ENCODE measurements at regions not wholly inside any gene's neighbourhood (a gene's known extent, or its start where the extent isn't known, plus 50 kb on each side); places are given as distances from the start of the nearest gene placed in this dataset.

DNA sequence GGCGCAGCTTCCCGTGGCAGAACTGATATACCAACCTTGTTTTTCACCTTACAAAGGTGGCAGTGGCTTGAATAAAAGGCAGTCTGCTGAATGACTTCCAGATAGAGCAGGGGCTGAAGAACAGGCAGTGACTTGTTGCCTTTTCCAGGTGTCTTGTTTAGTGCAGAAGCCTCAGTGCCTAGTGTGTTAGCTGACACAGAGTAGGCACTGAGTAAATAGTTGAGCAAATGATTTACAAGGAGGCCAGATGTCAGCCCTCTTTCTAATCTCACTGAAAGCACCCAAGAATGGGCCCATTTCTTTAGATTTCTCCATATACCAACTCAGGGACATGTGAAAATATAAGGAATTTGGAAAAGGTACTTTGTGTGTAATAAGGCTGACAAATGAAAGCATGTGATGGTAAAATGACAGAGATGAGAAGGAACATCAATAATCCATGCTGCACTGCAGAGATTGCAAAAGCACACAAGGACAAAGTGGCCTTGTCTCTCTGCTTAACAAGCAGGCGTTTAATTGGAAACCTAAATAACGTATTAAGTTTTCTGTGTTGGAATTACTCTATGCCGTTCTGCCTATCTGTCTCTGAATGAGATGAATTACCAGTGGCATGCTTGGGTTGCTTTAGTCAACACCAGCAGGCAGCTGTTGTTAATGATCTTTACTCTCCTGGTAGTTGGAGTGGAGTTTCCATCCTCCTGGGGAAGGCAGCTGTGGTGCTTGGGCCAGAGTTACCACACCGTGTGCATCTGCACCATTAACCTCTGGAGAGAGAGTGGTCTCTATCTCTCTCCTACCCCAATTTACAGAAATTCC, 360.1 kb upstream of the C9orf72 start:
- H3K27me3 ChIP-seq (replicated peaks in 1 of 2; ENCODE audit: control insufficient read depth in 2 of 2, extremely low read depth in 1 of 2, insufficient read depth in 2 of 2, low read length in 1 of 2) = no peaks in the 10 kb centered on the region
- Mint-ChIP-seq H3K27ac (no peak overlapping the region), H3K36me3 (no peaks in the 10 kb centered on the region), H3K4me1 (no peaks in the 10 kb centered on the region), H3K4me3 (no peak overlapping the region), H3K9me3 (no peaks in the 10 kb centered on the region), H3K27me3 (no peaks in the 10 kb centered on the region)
- H3K36me3 ChIP-seq (ENCODE audit: control insufficient read depth in 2 of 2, extremely low read depth in 1 of 2, insufficient read depth in 1 of 2, low read length in 1 of 2) = no peaks in the 10 kb centered on the region
- ChIA-PET CTCF (no interaction called here), POLR2A (no interaction called here)
- H3K4me3 ChIP-seq (ENCODE audit: control insufficient read depth in 1 of 2, extremely low read depth in 1 of 2, low read length in 1 of 2) = no peak overlapping the region
- no peak for ATAC-seq (replicated peaks in 1 of 4)
- H3K4me1 ChIP-seq (ENCODE audit: control insufficient read depth in 1 of 2, extremely low read depth in 1 of 2, insufficient read depth in 2 of 2, low read length in 2 of 2) = no peaks in the 10 kb centered on the region
- 82% methylated on average over 3 of the region's 6 CpGs for WGBS (ENCODE audit: insufficient coverage)
- no peak for DNase-seq
- H3K27ac ChIP-seq (ENCODE audit: low read length) = no peak overlapping the region
- no peaks in the 10 kb centered on the region for H3K9me3 ChIP-seq

GRCh38 chr9:27934471-27934870, 361.2 kb upstream of the C9orf72 start:
- H3K27ac ChIP-seq (ENCODE audit: low read length) = no peak overlapping the region
- H3K9me3 ChIP-seq = no peaks in the 10 kb centered on the region
- no peak overlapping the region for H3K4me3 ChIP-seq (ENCODE audit: control insufficient read depth in 1 of 2, extremely low read depth in 1 of 2, low read length in 1 of 2)
- H3K36me3 Mint-ChIP-seq = no peaks in the 10 kb centered on the region
- WGBS (ENCODE audit: insufficient coverage) = 54% methylated on average over 5 of the region's 5 CpGs
- H3K4me1 ChIP-seq (ENCODE audit: control insufficient read depth in 1 of 2, extremely low read depth in 1 of 2, insufficient read depth in 2 of 2, low read length in 2 of 2) = no peaks in the 10 kb centered on the region
- H3K27ac Mint-ChIP-seq = no peak overlapping the region
- no peaks in the 10 kb centered on the region for H3K27me3 Mint-ChIP-seq
- ChIA-PET CTCF (no interaction called here), POLR2A (no interaction called here)
- H3K4me1 Mint-ChIP-seq = no peaks in the 10 kb centered on the region
- no peak overlapping the region for H3K4me3 Mint-ChIP-seq
- DNase-seq (no peak), ATAC-seq (replicated peaks in 1 of 4) (no peak)
- no peaks in the 10 kb centered on the region for H3K36me3 ChIP-seq (ENCODE audit: control insufficient read depth in 2 of 2, extremely low read depth in 1 of 2, insufficient read depth in 1 of 2, low read length in 1 of 2)
- no peaks in the 10 kb centered on the region for H3K9me3 Mint-ChIP-seq
- no peaks in the 10 kb centered on the region for H3K27me3 ChIP-seq (replicated peaks in 1 of 2; ENCODE audit: control insufficient read depth in 2 of 2, extremely low read depth in 1 of 2, insufficient read depth in 2 of 2, low read length in 1 of 2)

DNA sequence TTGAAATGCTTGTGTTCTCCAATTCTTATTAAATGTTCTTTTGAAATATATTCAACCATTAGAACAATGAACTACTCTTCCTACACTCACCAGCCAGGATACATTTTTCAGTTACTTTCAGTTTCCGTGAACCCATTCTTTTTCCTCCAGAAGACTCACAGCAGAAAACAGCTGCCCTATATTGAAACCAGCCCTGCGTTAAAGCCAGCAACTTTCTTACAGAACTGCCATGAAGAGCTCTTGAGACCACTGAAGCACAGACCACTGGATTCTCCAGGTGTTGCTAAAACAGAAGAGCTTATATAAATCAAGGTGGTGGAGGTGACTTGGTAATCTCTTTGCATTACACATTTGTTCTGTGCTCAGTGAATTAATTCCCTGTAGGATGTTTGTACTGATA, 365.9 kb upstream of the C9orf72 start:
- ATAC-seq (replicated peaks in 1 of 4) (no peak), DNase-seq (no peak)
- H3K4me3 Mint-ChIP-seq = no peak overlapping the region
- ChIA-PET CTCF (no interaction called here), POLR2A (interaction anchor here (0.5 kb wide), 2 partner anchors 19 to 277 kb away, joined by 3 read pairs; no protein-coding TSS in a partner anchor)
- Histone ChIP-seq H3K4me3 (ENCODE audit: control insufficient read depth in 1 of 2, extremely low read depth in 1 of 2, low read length in 1 of 2) (no peak overlapping the region), H3K36me3 (ENCODE audit: control insufficient read depth in 2 of 2, extremely low read depth in 1 of 2, insufficient read depth in 1 of 2, low read length in 1 of 2) (no peaks in the 10 kb centered on the region), H3K9me3 (no peaks in the 10 kb centered on the region), H3K27ac (ENCODE audit: low read length) (no peak overlapping the region), H3K4me1 (ENCODE audit: control insufficient read depth in 1 of 2, extremely low read depth in 1 of 2, insufficient read depth in 2 of 2, low read length in 2 of 2) (no peaks in the 10 kb centered on the region), H3K27me3 (replicated peaks in 1 of 2; ENCODE audit: control insufficient read depth in 2 of 2, extremely low read depth in 1 of 2, insufficient read depth in 2 of 2, low read length in 1 of 2) (no peaks in the 10 kb centered on the region)
- no peak overlapping the region for H3K27ac Mint-ChIP-seq
- no CpG with 5 or more reads among the region's 2 CpGs for WGBS (ENCODE audit: insufficient coverage)
- H3K9me3 Mint-ChIP-seq = no peaks in the 10 kb centered on the region
- no peaks in the 10 kb centered on the region for H3K27me3 Mint-ChIP-seq
- H3K36me3 Mint-ChIP-seq = no peaks in the 10 kb centered on the region
- no peaks in the 10 kb centered on the region for H3K4me1 Mint-ChIP-seq

GRCh38 chr9:27940535-27940934, 367.3 kb upstream of the C9orf72 start:
- Histone ChIP-seq H3K9me3 (no peaks in the 10 kb centered on the region), H3K36me3 (ENCODE audit: control insufficient read depth in 2 of 2, extremely low read depth in 1 of 2, insufficient read depth in 1 of 2, low read length in 1 of 2) (no peaks in the 10 kb centered on the region), H3K4me3 (ENCODE audit: control insufficient read depth in 1 of 2, extremely low read depth in 1 of 2, low read length in 1 of 2) (no peak overlapping the region), H3K4me1 (ENCODE audit: control insufficient read depth in 1 of 2, extremely low read depth in 1 of 2, insufficient read depth in 2 of 2, low read length in 2 of 2) (no peaks in the 10 kb centered on the region), H3K27me3 (replicated peaks in 1 of 2; ENCODE audit: control insufficient read depth in 2 of 2, extremely low read depth in 1 of 2, insufficient read depth in 2 of 2, low read length in 1 of 2) (no peaks in the 10 kb centered on the region), H3K27ac (ENCODE audit: low read length) (no peak overlapping the region)
- ATAC-seq (replicated peaks in 1 of 4) (no peak), DNase-seq (no peak)
- Mint-ChIP-seq H3K27ac (no peak overlapping the region), H3K4me3 (no peak overlapping the region), H3K4me1 (no peaks in the 10 kb centered on the region), H3K27me3 (no peaks in the 10 kb centered on the region), H3K9me3 (peaks cover 0 to under 1% (median 0%) of the 10 kb centered on the region in 3 donors), H3K36me3 (no peaks in the 10 kb centered on the region)
- ChIA-PET POLR2A (no interaction called here), CTCF (no interaction called here)
- no CpG with 5 or more reads among the region's 3 CpGs for WGBS (ENCODE audit: insufficient coverage)

DNA sequence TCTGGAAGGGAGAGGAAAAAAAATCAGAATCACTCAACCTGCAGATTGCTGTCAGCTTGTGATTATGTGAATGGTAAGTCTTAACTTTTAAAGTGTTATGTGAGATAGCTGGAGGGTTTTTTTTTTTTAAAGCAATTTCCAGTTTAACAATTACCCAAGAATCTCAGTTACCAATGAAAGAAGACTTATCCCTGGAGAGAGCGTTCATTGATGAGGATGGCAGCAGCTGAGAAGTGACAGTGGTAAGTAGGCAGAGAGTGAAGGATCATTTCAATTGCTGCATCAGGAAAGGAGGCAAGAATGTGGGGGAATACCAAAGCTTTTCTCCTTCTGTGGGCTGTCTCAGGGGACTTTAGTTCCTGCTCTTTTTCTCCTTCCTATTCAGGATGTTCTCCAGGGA, 370.2 kb upstream of the C9orf72 start:
- POLR2A ChIA-PET = no interaction called here
- H3K27ac ChIP-seq (ENCODE audit: low read length) = no peak overlapping the region
- no peaks in the 10 kb centered on the region for H3K36me3 ChIP-seq (ENCODE audit: control insufficient read depth in 2 of 2, extremely low read depth in 1 of 2, insufficient read depth in 1 of 2, low read length in 1 of 2)
- H3K4me3 ChIP-seq (ENCODE audit: control insufficient read depth in 1 of 2, extremely low read depth in 1 of 2, low read length in 1 of 2) = no peak overlapping the region
- H3K27me3 ChIP-seq (replicated peaks in 1 of 2; ENCODE audit: control insufficient read depth in 2 of 2, extremely low read depth in 1 of 2, insufficient read depth in 2 of 2, low read length in 1 of 2) = no peaks in the 10 kb centered on the region
- CTCF ChIA-PET = no interaction called here
- H3K36me3 Mint-ChIP-seq = no peaks in the 10 kb centered on the region
- WGBS (ENCODE audit: insufficient coverage) = no CpG with 5 or more reads among the region's 1 CpG
- no peaks in the 10 kb centered on the region for H3K9me3 ChIP-seq
- H3K27ac Mint-ChIP-seq = no peak overlapping the region
- H3K4me3 Mint-ChIP-seq = no peak overlapping the region
- no peak for ATAC-seq (replicated peaks in 1 of 4)
- H3K9me3 Mint-ChIP-seq = peaks cover 0 to 6% (median 0%) of the 10 kb centered on the region in 3 donors
- no peaks in the 10 kb centered on the region for H3K4me1 Mint-ChIP-seq
- no peaks in the 10 kb centered on the region for H3K4me1 ChIP-seq (ENCODE audit: control insufficient read depth in 1 of 2, extremely low read depth in 1 of 2, insufficient read depth in 2 of 2, low read length in 2 of 2)
- no peaks in the 10 kb centered on the region for H3K27me3 Mint-ChIP-seq
- no peak for DNase-seq

GRCh38 chr9:27945386-27945785, 372.1 kb upstream of the C9orf72 start:
- no peaks in the 10 kb centered on the region for H3K36me3 Mint-ChIP-seq
- no peaks in the 10 kb centered on the region for H3K27me3 ChIP-seq (replicated peaks in 1 of 2; ENCODE audit: control insufficient read depth in 2 of 2, extremely low read depth in 1 of 2, insufficient read depth in 2 of 2, low read length in 1 of 2)
- no peaks in the 10 kb centered on the region for H3K4me1 ChIP-seq (ENCODE audit: control insufficient read depth in 1 of 2, extremely low read depth in 1 of 2, insufficient read depth in 2 of 2, low read length in 2 of 2)
- no peak overlapping the region for H3K4me3 Mint-ChIP-seq
- ChIA-PET POLR2A (no interaction called here), CTCF (no interaction called here)
- H3K9me3 Mint-ChIP-seq = peaks cover 0 to 6% (median 0%) of the 10 kb centered on the region in 3 donors
- H3K4me3 ChIP-seq (ENCODE audit: control insufficient read depth in 1 of 2, extremely low read depth in 1 of 2, low read length in 1 of 2) = no peak overlapping the region
- no peak for DNase-seq
- no peaks in the 10 kb centered on the region for H3K4me1 Mint-ChIP-seq
- H3K9me3 ChIP-seq = no peaks in the 10 kb centered on the region
- no peak for ATAC-seq (replicated peaks in 1 of 4)
- no peak overlapping the region for H3K27ac ChIP-seq (ENCODE audit: low read length)
- no peak overlapping the region for H3K27ac Mint-ChIP-seq
- no CpG with 5 or more reads among the region's 1 CpG for WGBS (ENCODE audit: insufficient coverage)
- H3K36me3 ChIP-seq (ENCODE audit: control insufficient read depth in 2 of 2, extremely low read depth in 1 of 2, insufficient read depth in 1 of 2, low read length in 1 of 2) = no peaks in the 10 kb centered on the region
- H3K27me3 Mint-ChIP-seq = no peaks in the 10 kb centered on the region

GRCh38 chr9:27950382-27950781, 377.1 kb upstream of the C9orf72 start:
- CTCF ChIA-PET = no interaction called here
- Histone ChIP-seq H3K36me3 (ENCODE audit: control insufficient read depth in 2 of 2, extremely low read depth in 1 of 2, insufficient read depth in 1 of 2, low read length in 1 of 2) (no peaks in the 10 kb centered on the region), H3K9me3 (no peaks in the 10 kb centered on the region), H3K27me3 (replicated peaks in 1 of 2; ENCODE audit: control insufficient read depth in 2 of 2, extremely low read depth in 1 of 2, insufficient read depth in 2 of 2, low read length in 1 of 2) (no peaks in the 10 kb centered on the region), H3K27ac (ENCODE audit: low read length) (no peak overlapping the region), H3K4me1 (ENCODE audit: control insufficient read depth in 1 of 2, extremely low read depth in 1 of 2, insufficient read depth in 2 of 2, low read length in 2 of 2) (no peaks in the 10 kb centered on the region), H3K4me3 (ENCODE audit: control insufficient read depth in 1 of 2, extremely low read depth in 1 of 2, low read length in 1 of 2) (no peak overlapping the region)
- H3K27me3 Mint-ChIP-seq = no peaks in the 10 kb centered on the region
- 91% methylated on average over 7 of the region's 8 CpGs for WGBS (ENCODE audit: insufficient coverage)
- ATAC-seq (replicated peaks in 1 of 4) = no peak
- POLR2A ChIA-PET = no interaction called here
- H3K27ac Mint-ChIP-seq = no peak overlapping the region
- no peak for DNase-seq
- H3K4me1 Mint-ChIP-seq = no peaks in the 10 kb centered on the region
- H3K4me3 Mint-ChIP-seq = no peak overlapping the region
- H3K9me3 Mint-ChIP-seq = peaks cover 0 to 6% (median 0%) of the 10 kb centered on the region in 3 donors
- H3K36me3 Mint-ChIP-seq = no peaks in the 10 kb centered on the region

All from T-cell (primary cell).